ENCODE measurements at regions not wholly inside any gene's neighbourhood (a gene's known extent, or its start where the extent isn't known, plus 50 kb on each side); places are given as distances from the start of the nearest gene placed in this dataset.

GRCh38 chr5:109945723-109946480 is 256.2 kb downstream of the MAN2A1 start:
- DNase-seq: no peak

GRCh38 chr5:109946610-109947009 is 256.9 kb downstream of the MAN2A1 start:
- DNase-seq: no peak

GRCh38 chr5:109947667-109948066 is 257.9 kb downstream of the MAN2A1 start:
- no peak for DNase-seq

- DNase-seq: no peak
These were observed 260.9 kb downstream of the MAN2A1 start for GRCh38 chr5:109950634-109951033.

- no peak for DNase-seq
These were observed 261.6 kb downstream of the MAN2A1 start for GRCh38 chr5:109951348-109951747.

- no peak for DNase-seq
These were observed 262.0 kb downstream of the MAN2A1 start for GRCh38 chr5:109951758-109952157.

GRCh38 chr5:109953761-109954160 is 264.0 kb downstream of the MAN2A1 start:
- no peak for DNase-seq

GRCh38 chr5:109956884-109957283 is 267.2 kb downstream of the MAN2A1 start:
- no peak for DNase-seq

- DNase-seq: no peak
These were observed 268.4 kb downstream of the MAN2A1 start for GRCh38 chr5:109958082-109958481.

- DNase-seq: no peak
These were observed 269.9 kb downstream of the MAN2A1 start for GRCh38 chr5:109959652-109960051.

GRCh38 chr5:109961751-109962150 is 272.0 kb downstream of the MAN2A1 start:
- no peak for DNase-seq

GRCh38 chr5:109962882-109963603 is 273.3 kb downstream of the MAN2A1 start:
- DNase-seq: no peak

GRCh38 chr5:109964136-109964535 is 274.4 kb downstream of the MAN2A1 start:
- no peak for DNase-seq

GRCh38 chr5:109965634-109966033 is 275.9 kb downstream of the MAN2A1 start:
- no peak for DNase-seq

- no peak for DNase-seq
These were observed 282.2 kb downstream of the MAN2A1 start for GRCh38 chr5:109971968-109972367.

- no peak for DNase-seq
These were observed 292.3 kb downstream of the MAN2A1 start for GRCh38 chr5:109981979-109982378.

- no peak for DNase-seq
These were observed 293.3 kb downstream of the MAN2A1 start for GRCh38 chr5:109982966-109983534.

- no peak for DNase-seq
These were observed 297.0 kb downstream of the MAN2A1 start for GRCh38 chr5:109986726-109987125.

- no peak for DNase-seq
These were observed 297.6 kb downstream of the MAN2A1 start for GRCh38 chr5:109987355-109987754.

GRCh38 chr5:109987970-109988369 is 298.2 kb downstream of the MAN2A1 start:
- DNase-seq: no peak

- no peak for DNase-seq
These were observed 299.4 kb downstream of the MAN2A1 start for GRCh38 chr5:109989161-109989560.

GRCh38 chr5:109989994-109990722 is 300.4 kb downstream of the MAN2A1 start:
- DNase-seq: no peak

GRCh38 chr5:109990723-109991359 is 301.1 kb downstream of the MAN2A1 start:
- no peak for DNase-seq
